ENCODE measurements at regions not wholly inside any gene's neighbourhood (a gene's known extent, or its start where the extent isn't known, plus 50 kb on each side); places are given as distances from the start of the nearest gene placed in this dataset.

DNA sequence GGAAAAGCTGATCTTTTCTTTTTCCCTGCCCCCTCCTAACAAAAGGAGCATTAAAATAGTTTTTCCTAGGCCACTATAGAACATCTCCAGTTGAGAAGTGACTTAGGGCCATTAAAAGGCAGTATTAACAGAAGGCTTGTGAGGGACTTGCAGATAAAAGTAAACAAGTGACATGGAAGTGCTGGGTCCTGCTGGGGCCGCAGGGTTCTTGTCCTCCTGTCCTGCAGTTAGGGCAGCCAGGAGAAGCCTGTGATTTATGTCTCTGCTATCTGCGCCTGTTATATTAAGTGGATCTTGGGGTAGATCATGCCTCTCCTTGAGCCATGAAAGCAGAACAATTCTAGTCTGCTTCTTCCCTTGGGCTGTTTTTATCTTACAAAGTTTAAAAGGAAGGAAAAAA, 271.4 kb upstream of the C11orf87 start:
- Histone ChIP-seq H3K4me3 (replicated peaks in 1 of 2; ENCODE audit: low read depth in 1 of 2, low read length in 2 of 2) (no peak overlapping the region), H2AFZ (ENCODE audit: low read depth, low read length, poor library complexity, severe bottlenecking) (no peak overlapping the region), H4K20me1 (ENCODE audit: insufficient read depth) (no peaks in the 10 kb centered on the region), H3K4me1 (ENCODE audit: control insufficient read depth in 1 of 2, insufficient read depth in 2 of 2, low read length in 2 of 2) (no peaks in the 10 kb centered on the region), H3K9ac (ENCODE audit: low read length) (no peak overlapping the region), H3K27me3 (ENCODE audit: insufficient read depth, low read length) (no peaks in the 10 kb centered on the region), H3K27ac (ENCODE audit: low read depth, low read length) (no peak overlapping the region), H3K79me2 (ENCODE audit: insufficient read depth, low read length) (no peaks in the 10 kb centered on the region), H3K9me2 (ENCODE audit: insufficient read depth) (no peaks in the 10 kb centered on the region), H3K4me2 (ENCODE audit: low read length) (no peak overlapping the region), H3K9me3 (ENCODE audit: control insufficient read depth in 1 of 2, insufficient read depth in 1 of 2, low read depth in 1 of 2, low read length in 2 of 2) (no peaks in the 10 kb centered on the region), H3K36me3 (ENCODE audit: control insufficient read depth in 1 of 2, insufficient read depth in 2 of 2, low read length in 2 of 2) (no peaks in the 10 kb centered on the region)
- DNase-seq (ENCODE audit: low read depth, low spot score) = no peak
- ChIA-PET RAD21 (ENCODE audit: low non-redundant PET in 1 of 2, low total read pairs in 2 of 2, uncharacterized antibody in 2 of 2, unreplicated experiment in 2 of 2) (no interaction called here), CTCF (no interaction called here), POLR2A (no interaction called here)
- BruUV-seq (replicated peaks) = no TSS peak
- intact Hi-C loops (cut with micrococcal nuclease) = no loop called here
- TF ChIP-seq SP1 (IDR thresholded peaks at IDR 0.05; ENCODE audit: low read depth) = no peak
- TF ChIP-seq, protein P1, sequence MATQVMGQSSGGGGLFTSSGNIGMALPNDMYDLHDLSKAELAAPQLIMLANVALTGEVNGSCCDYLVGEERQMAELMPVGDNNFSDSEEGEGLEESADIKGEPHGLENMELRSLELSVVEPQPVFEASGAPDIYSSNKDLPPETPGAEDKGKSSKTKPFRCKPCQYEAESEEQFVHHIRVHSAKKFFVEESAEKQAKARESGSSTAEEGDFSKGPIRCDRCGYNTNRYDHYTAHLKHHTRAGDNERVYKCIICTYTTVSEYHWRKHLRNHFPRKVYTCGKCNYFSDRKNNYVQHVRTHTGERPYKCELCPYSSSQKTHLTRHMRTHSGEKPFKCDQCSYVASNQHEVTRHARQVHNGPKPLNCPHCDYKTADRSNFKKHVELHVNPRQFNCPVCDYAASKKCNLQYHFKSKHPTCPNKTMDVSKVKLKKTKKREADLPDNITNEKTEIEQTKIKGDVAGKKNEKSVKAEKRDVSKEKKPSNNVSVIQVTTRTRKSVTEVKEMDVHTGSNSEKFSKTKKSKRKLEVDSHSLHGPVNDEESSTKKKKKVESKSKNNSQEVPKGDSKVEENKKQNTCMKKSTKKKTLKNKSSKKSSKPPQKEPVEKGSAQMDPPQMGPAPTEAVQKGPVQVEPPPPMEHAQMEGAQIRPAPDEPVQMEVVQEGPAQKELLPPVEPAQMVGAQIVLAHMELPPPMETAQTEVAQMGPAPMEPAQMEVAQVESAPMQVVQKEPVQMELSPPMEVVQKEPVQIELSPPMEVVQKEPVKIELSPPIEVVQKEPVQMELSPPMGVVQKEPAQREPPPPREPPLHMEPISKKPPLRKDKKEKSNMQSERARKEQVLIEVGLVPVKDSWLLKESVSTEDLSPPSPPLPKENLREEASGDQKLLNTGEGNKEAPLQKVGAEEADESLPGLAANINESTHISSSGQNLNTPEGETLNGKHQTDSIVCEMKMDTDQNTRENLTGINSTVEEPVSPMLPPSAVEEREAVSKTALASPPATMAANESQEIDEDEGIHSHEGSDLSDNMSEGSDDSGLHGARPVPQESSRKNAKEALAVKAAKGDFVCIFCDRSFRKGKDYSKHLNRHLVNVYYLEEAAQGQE (IDR thresholded peaks at IDR 0.05; ENCODE audit: low read depth) = no peak
- no peak for TF ChIP-seq EZH2 (IDR thresholded peaks at IDR 0.05)
- TF ChIP-seq, protein P2, sequence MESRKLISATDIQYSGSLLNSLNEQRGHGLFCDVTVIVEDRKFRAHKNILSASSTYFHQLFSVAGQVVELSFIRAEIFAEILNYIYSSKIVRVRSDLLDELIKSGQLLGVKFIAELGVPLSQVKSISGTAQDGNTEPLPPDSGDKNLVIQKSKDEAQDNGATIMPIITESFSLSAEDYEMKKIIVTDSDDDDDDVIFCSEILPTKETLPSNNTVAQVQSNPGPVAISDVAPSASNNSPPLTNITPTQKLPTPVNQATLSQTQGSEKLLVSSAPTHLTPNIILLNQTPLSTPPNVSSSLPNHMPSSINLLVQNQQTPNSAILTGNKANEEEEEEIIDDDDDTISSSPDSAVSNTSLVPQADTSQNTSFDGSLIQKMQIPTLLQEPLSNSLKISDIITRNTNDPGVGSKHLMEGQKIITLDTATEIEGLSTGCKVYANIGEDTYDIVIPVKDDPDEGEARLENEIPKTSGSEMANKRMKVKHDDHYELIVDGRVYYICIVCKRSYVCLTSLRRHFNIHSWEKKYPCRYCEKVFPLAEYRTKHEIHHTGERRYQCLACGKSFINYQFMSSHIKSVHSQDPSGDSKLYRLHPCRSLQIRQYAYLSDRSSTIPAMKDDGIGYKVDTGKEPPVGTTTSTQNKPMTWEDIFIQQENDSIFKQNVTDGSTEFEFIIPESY (IDR thresholded peaks at IDR 0.05; ENCODE audit: extremely low read depth, insufficient replicate concordance, low read length) = no peak
- no peak for TF ChIP-seq RAD21 (IDR thresholded peaks at IDR 0.05; ENCODE audit: low read depth)
- no peak for ATAC-seq
